Brain microvascular endothelial cell (primary cell): ENCODE measurements at regions not wholly inside any gene's neighbourhood (a gene's known extent, or its start where the extent isn't known, plus 50 kb on each side); places are given as distances from the start of the nearest gene placed in this dataset.

ENCODE experiments used
- DNase-seq: peaks from one replicate; pipeline ENCODE4 v3.0.0-alpha.2; 2020
- H3K27ac ChIP-seq: fragments of 250-450 bp; sonication (Bioruptor Pico); 2 replicates; pipeline ENCODE4 v1.5.1; 2020; ENCODE audit warnings: mild to moderate bottlenecking, moderate library complexity
- H3K27me3 ChIP-seq: fragments of 250-450 bp; sonication (Bioruptor Pico); replicated peaks from 2 replicates; pipeline ENCODE4 v1.5.1; 2020; ENCODE audit warnings: mild to moderate bottlenecking
- H3K36me3 ChIP-seq: fragments of 250-450 bp; sonication (Bioruptor Pico); replicated peaks from 2 replicates; pipeline ENCODE4 v1.5.1; 2020; ENCODE audit warnings: mild to moderate bottlenecking
- H3K4me3 ChIP-seq: 2 replicates; pipeline ENCODE4 v1.5.1; 2011; ENCODE audit warnings: low read depth, mild to moderate bottlenecking, control low read depth, low read length, moderate library complexity
- in situ Hi-C: cut with HindIII; loops from 2 replicates; pipeline ENCODE4 v1.10.0; 2017; ENCODE audit warnings: low sequenced_read_pairs, low pct_ligation_motif_present
- TF ChIP-seq, protein P1 (sequence below): IDR thresholded peaks from 2 replicates; pipeline ENCODE4 v1.5.1; 2011; ENCODE audit warnings: low read depth, mild to moderate bottlenecking, moderate library complexity, low read length, control low read depth, inconsistent platforms; ENCODE audit errors: missing control alignments

DNA sequence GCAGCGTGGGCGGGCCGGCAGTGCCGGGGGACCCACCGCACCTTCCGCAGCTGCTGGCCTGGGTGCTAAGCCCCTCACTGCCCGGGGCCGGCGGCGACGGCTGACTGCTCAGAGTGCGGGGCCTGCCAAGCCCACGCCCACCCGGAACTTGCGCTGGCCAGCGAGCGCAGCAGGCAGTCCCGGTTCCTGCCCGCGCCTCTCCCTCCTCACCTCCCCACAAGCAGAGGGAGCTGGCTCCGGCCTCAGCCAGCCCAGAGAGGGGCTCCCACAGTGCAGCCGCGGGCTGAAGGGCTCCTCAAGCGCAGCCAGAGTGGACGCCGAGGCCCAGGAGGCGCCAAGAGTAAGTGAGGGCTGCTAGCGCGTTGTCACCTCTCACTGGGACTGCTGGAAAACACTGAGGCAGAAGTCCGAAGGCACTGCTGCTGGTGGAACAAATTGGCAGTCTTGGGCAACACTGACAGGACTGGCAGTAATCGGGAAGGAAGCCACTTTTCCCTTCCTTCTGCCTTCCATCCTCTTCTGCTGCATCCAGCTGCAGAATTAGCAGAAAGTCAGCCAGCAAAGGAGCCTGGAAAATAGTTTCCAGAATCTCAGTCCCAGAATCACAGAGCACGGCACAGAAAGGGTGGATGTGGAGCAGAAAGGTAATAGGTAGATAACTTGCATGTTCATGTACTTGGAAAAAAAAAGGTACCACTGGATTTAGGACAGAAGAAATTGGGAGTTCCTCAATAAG is 179.4 kb upstream of the FN1 start:
- Histone ChIP-seq H3K4me3 (no peak overlapping the region), H3K27me3 (no peaks in the 10 kb centered on the region), H3K27ac (no peak overlapping the region), H3K36me3 (no peaks in the 10 kb centered on the region)
- TF ChIP-seq, protein P1, sequence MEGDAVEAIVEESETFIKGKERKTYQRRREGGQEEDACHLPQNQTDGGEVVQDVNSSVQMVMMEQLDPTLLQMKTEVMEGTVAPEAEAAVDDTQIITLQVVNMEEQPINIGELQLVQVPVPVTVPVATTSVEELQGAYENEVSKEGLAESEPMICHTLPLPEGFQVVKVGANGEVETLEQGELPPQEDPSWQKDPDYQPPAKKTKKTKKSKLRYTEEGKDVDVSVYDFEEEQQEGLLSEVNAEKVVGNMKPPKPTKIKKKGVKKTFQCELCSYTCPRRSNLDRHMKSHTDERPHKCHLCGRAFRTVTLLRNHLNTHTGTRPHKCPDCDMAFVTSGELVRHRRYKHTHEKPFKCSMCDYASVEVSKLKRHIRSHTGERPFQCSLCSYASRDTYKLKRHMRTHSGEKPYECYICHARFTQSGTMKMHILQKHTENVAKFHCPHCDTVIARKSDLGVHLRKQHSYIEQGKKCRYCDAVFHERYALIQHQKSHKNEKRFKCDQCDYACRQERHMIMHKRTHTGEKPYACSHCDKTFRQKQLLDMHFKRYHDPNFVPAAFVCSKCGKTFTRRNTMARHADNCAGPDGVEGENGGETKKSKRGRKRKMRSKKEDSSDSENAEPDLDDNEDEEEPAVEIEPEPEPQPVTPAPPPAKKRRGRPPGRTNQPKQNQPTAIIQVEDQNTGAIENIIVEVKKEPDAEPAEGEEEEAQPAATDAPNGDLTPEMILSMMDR, result no peak
- in situ Hi-C loops, result no loop called here
- DNase-seq, result no peak

- in situ Hi-C loops, result no loop called here
- Histone ChIP-seq H3K27ac (no peak overlapping the region), H3K4me3 (no peak overlapping the region), H3K27me3 (no peaks in the 10 kb centered on the region), H3K36me3 (no peaks in the 10 kb centered on the region)
- TF ChIP-seq, protein P1, result no peak
- no peak for DNase-seq
Observed at GRCh38 chr2:215614296-215614695, 178.4 kb upstream of the FN1 start.

GRCh38 chr2:215613888-215614287 is 178.0 kb upstream of the FN1 start:
- DNase-seq, result no peak
- Histone ChIP-seq H3K4me3 (no peak overlapping the region), H3K27me3 (no peaks in the 10 kb centered on the region), H3K36me3 (no peaks in the 10 kb centered on the region), H3K27ac (peak overlapping the region; percentile 63)
- TF ChIP-seq, protein P1, result no peak
- in situ Hi-C loops, result no loop called here

- Histone ChIP-seq H3K36me3 (no peaks in the 10 kb centered on the region), H3K4me3 (no peak overlapping the region), H3K27ac (peak overlapping the region; percentile 63), H3K27me3 (no peaks in the 10 kb centered on the region)
- TF ChIP-seq, protein P1, result no peak
- in situ Hi-C loops, result no loop called here
- no peak for DNase-seq
Observed at GRCh38 chr2:215613280-215613679, 177.4 kb upstream of the FN1 start.

DNA sequence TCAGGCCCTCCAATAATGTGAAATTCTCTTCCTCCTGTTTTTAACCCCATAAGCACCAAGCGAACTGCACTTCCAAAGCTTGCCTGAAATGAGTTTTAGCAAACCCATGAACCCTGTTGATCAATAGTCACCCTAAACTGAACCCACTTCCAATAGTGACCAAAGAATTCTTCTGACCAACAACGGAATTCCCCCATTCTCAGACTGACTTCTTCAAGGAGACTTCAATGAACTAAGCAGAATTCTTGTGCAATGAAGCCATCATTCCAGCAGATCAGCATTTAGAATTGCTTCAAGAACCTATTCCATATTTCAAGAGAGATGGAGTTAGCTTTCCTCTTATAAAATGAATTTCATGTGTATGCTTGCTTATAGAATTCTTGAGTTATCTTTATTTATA is 176.9 kb upstream of the FN1 start:
- Histone ChIP-seq H3K4me3 (no peak overlapping the region), H3K27me3 (no peaks in the 10 kb centered on the region), H3K27ac (peak overlapping the region; percentile 63), H3K36me3 (no peaks in the 10 kb centered on the region)
- TF ChIP-seq, protein P1, result no peak
- peak; percentile 76 for DNase-seq
- in situ Hi-C loops, result no loop called here
